NT2/D1 (cell line): ENCODE measurements at regions not wholly inside any gene's neighbourhood (a gene's known extent, or its start where the extent isn't known, plus 50 kb on each side); places are given as distances from the start of the nearest gene placed in this dataset.

Experiments used
- DNase-seq: peaks from one replicate; pipeline ENCODE4 v3.0.0-alpha.2; 2011; ENCODE audit warnings: low read depth, low spot score
- H3K27me3 ChIP-seq: 2 replicates; pipeline ENCODE4 v1.6.0; 2011; ENCODE audit warnings: mild to moderate bottlenecking; ENCODE audit not compliant: insufficient read length, insufficient read depth
- H3K36me3 ChIP-seq: 2 replicates; pipeline ENCODE4 v1.6.1; 2011; ENCODE audit warnings: mild to moderate bottlenecking, low read length, mixed read lengths; ENCODE audit not compliant: insufficient read depth, insufficient read length
- H3K4me1 ChIP-seq: 2 replicates; pipeline ENCODE4 v1.5.1; 2011; ENCODE audit not compliant: insufficient read depth, insufficient read length
- H3K4me3 ChIP-seq: 2 replicates; pipeline ENCODE4 v1.5.1; 2011; ENCODE audit warnings: low read depth; ENCODE audit not compliant: insufficient read length
- H3K9ac ChIP-seq: 2 replicates; pipeline ENCODE4 v1.6.0; 2011; ENCODE audit warnings: low read depth; ENCODE audit not compliant: insufficient read length
- H3K9me3 ChIP-seq: 2 replicates; pipeline ENCODE4 v1.5.1; 2011; ENCODE audit warnings: mild to moderate bottlenecking, low read length; ENCODE audit not compliant: insufficient read depth
- SUZ12 ChIP-seq: IDR thresholded peaks from 2 replicates; pipeline ENCODE4 v1.6.1; 2011; ENCODE audit not compliant: insufficient read length, insufficient read depth; ENCODE audit errors: extremely low read depth
- YY1 ChIP-seq: IDR thresholded peaks from 2 replicates; pipeline ENCODE4 v1.6.1; 2011; ENCODE audit not compliant: insufficient read length, insufficient read depth
- ZNF274 ChIP-seq: IDR thresholded peaks from 2 replicates; pipeline ENCODE4 v1.6.1; 2011; ENCODE audit warnings: mild to moderate bottlenecking, low read depth, low read length

DNA sequence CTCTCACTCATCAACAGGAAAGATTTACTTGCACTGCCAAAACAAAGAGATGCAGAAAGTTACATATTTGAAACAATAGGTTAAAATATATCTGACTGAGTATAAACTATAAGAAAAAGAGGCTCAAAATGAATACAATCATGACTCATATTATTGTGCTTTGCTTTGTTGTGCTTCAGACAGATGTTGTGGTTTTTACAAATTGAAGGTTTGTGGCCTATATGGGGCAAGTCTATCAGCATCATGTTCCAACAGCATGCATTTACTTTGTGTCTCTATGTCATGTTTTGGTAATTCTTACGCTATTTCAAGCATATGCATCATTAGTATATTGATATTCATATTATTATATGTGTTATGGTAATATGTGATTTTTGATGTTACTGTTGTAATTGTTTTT, 330.0 kb downstream of the PRR16 start:
- Histone ChIP-seq H3K9me3 (no peaks in the 10 kb centered on the region), H3K36me3 (no peaks in the 10 kb centered on the region), H3K4me3 (no peak overlapping the region), H3K9ac (no peak overlapping the region), H3K27me3 (no peaks in the 10 kb centered on the region), H3K4me1 (no peaks in the 10 kb centered on the region)
- TF ChIP-seq SUZ12 (no peak), YY1 (no peak), ZNF274 (no peak)
- no peak for DNase-seq

DNA sequence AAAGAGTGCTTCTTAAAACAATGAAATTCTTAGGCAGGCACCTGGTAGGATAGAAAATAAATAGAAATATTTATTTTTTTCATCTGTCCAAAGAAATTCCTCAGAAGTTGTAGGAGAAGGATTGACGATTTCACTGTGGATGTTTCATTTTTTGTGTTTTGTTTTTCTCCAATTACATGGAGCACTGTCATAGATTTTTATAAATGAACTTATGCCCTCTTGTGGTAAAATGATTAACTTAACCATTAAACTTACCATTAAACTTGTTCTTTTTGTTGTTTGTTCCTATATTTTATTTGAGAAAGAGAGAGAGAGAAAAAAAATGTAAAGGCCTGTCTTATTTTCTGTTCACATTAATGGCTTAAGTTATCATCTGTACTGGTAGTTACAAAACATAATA, 339.2 kb downstream of the PRR16 start:
- Histone ChIP-seq H3K4me1 (no peaks in the 10 kb centered on the region), H3K27me3 (no peaks in the 10 kb centered on the region), H3K9ac (no peak overlapping the region), H3K4me3 (no peak overlapping the region), H3K36me3 (no peaks in the 10 kb centered on the region), H3K9me3 (no peaks in the 10 kb centered on the region)
- TF ChIP-seq ZNF274 (no peak), YY1 (no peak), SUZ12 (no peak)
- no peak for DNase-seq

DNA sequence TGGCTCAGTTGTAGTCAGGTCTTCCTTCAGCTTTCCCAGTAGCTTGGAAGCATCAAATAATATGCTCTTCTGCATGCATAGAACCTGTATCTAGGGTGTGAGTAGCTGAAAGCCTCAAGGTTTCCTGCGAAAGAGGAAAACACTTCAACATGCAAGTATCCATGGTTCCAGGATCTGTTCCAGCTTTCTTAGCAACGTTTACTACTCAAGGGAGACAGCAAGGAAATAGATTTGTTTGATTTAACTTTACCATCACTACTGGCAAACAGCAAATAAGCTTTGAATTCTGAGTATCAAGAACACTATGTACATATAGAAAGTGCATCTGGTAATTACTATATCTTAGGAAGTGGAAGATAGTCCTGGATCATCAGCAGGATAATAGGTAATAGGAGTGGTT, 341.0 kb downstream of the PRR16 start:
- Histone ChIP-seq H3K27me3 (no peaks in the 10 kb centered on the region), H3K4me3 (no peak overlapping the region), H3K9ac (no peak overlapping the region), H3K4me1 (no peaks in the 10 kb centered on the region), H3K36me3 (no peaks in the 10 kb centered on the region), H3K9me3 (no peaks in the 10 kb centered on the region)
- TF ChIP-seq YY1, result no peak
- no peak for TF ChIP-seq SUZ12
- no peak for TF ChIP-seq ZNF274
- DNase-seq, result no peak

DNA sequence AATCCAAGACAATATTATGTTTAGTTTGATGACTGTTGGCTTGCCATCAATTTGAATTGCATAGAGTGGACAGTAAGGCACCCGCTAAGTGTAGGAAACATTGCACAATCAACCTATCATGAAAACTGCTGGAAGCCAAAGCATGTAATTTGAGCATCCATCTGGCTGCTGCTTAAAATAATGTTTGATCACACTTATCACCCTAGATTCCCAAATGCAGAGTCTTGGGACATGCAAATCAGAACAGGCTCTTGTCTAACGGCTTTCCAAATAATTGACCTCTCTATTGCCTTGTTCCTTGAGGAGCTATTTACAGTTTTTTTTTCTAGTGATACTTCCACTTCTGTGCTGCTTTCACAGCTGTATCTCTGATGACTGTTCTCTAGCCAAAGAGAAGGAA, 342.1 kb downstream of the PRR16 start:
- Histone ChIP-seq H3K27me3 (no peaks in the 10 kb centered on the region), H3K9me3 (no peaks in the 10 kb centered on the region), H3K4me3 (no peak overlapping the region), H3K4me1 (no peaks in the 10 kb centered on the region), H3K9ac (no peak overlapping the region), H3K36me3 (no peaks in the 10 kb centered on the region)
- DNase-seq, result no peak
- TF ChIP-seq ZNF274, result no peak
- TF ChIP-seq YY1, result no peak
- TF ChIP-seq SUZ12, result no peak

DNA sequence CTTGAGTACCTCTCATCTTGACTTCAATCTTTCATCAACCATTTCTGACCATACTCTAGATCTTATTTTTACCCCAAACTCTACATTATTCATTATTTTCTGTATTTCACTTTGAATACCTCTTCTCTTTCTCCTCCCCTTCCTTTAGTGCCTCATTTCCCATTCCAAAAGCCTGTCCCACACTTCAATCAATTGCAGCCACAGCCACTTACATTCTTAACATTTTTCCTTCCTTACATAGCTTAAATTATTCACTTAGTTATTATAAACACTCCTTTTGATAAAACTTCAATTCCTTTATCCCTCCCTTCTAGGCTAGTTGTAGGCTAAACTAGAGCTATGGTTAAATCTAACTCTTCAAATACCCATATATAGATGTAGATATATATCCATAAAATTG, 344.0 kb downstream of the PRR16 start:
- DNase-seq, result no peak
- H3K4me1 ChIP-seq, result no peaks in the 10 kb centered on the region
- no peaks in the 10 kb centered on the region for H3K36me3 ChIP-seq
- H3K27me3 ChIP-seq, result no peaks in the 10 kb centered on the region
- H3K9ac ChIP-seq, result no peak overlapping the region
- no peak overlapping the region for H3K4me3 ChIP-seq
- TF ChIP-seq YY1 (no peak), ZNF274 (no peak), SUZ12 (no peak)
- H3K9me3 ChIP-seq, result no peaks in the 10 kb centered on the region

DNA sequence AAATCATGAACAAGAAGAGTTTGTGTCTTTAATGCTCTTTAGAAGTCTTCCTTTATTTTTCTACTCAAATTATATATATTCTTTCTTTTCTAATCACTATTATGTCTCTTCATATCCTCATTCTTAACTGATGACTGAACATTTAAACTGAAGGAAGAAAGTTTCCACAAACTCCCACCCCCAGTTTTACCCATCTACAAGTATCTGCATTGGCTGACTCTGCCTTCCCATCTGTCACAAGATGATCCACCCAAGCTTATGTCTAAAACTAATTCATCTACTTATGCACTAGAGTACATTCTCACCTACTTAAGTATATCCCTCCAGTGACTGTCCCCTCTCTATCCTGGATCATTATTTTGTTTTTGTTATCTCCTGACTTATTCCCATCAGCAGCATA, 344.5 kb downstream of the PRR16 start:
- no peak for TF ChIP-seq ZNF274
- TF ChIP-seq YY1, result no peak
- no peak for TF ChIP-seq SUZ12
- Histone ChIP-seq H3K9me3 (no peaks in the 10 kb centered on the region), H3K4me1 (no peaks in the 10 kb centered on the region), H3K36me3 (no peaks in the 10 kb centered on the region), H3K27me3 (no peaks in the 10 kb centered on the region), H3K4me3 (no peak overlapping the region), H3K9ac (no peak overlapping the region)
- DNase-seq, result no peak

DNA sequence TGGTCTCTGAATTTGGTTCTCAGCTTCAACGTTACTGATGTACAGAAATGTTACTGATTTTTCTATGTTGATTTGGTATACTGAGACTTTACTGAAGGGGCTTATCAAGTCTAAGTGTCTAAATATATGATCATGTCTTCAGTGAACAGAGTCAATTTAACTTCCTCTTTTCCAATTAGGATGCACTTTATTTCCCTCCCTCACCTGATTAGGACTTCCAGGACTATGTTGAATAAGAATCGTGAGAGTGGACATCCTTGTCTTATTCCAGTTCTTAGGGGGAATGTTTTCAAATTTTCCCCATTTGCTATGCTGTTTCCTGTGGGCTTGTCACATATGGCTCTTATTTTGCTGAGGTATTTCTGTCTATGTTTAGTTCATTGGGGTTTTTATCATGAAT, 349.5 kb downstream of the PRR16 start:
- Histone ChIP-seq H3K36me3 (no peaks in the 10 kb centered on the region), H3K4me1 (no peaks in the 10 kb centered on the region), H3K9ac (no peak overlapping the region), H3K4me3 (no peak overlapping the region), H3K27me3 (no peaks in the 10 kb centered on the region), H3K9me3 (peaks cover 10% of the 10 kb centered on the region; the same call in 1 of the 2 replicates)
- TF ChIP-seq SUZ12, result no peak
- no peak for TF ChIP-seq YY1
- TF ChIP-seq ZNF274, result no peak
- no peak for DNase-seq
